ENCODE measurements at regions not wholly inside any gene's neighbourhood (a gene's known extent, or its start where the extent isn't known, plus 50 kb on each side); places are given as distances from the start of the nearest gene placed in this dataset.

- Histone ChIP-seq H3K27ac (ENCODE audit: low read depth in 1 of 2, low read length in 2 of 2) (no peak overlapping the region), H3K36me3 (ENCODE audit: control insufficient read depth in 4 of 4, insufficient read depth in 3 of 4, low read depth in 1 of 4, low read length in 3 of 4) (no peaks in the 10 kb centered on the region), H3K4me1 (ENCODE audit: control insufficient read depth in 4 of 4, insufficient read depth in 4 of 4, low read length in 3 of 4) (no peaks in the 10 kb centered on the region), H3K9ac (ENCODE audit: low read depth in 1 of 2, low read length in 2 of 2) (no peak overlapping the region), H3K9me3 (ENCODE audit: control insufficient read depth in 4 of 4, low read length in 3 of 4) (no peaks in the 10 kb centered on the region), H3K4me3 (ENCODE audit: low read depth in 1 of 3, low read length in 3 of 3) (no peak overlapping the region), H3K27me3 (ENCODE audit: control insufficient read depth in 4 of 4, insufficient read depth in 4 of 4, low read length in 3 of 4) (no peaks in the 10 kb centered on the region)
- DNase-seq (ENCODE audit: low spot score), result no peak
- 98% methylated on average over 2 of the region's 2 CpGs for WGBS
- no peak for TF ChIP-seq EGR1 (IDR thresholded peaks at IDR 0.05; ENCODE audit: low read depth in 2 of 2)
- no peak for TF ChIP-seq GABPA (IDR thresholded peaks at IDR 0.05 in 1 of 2, conservative IDR thresholded peaks at IDR 0.05 in 1 of 2)
- no peak for TF ChIP-seq TAF1 (conservative IDR thresholded peaks at IDR 0.05)
- no peak for TF ChIP-seq RXRA (IDR thresholded peaks at IDR 0.05)
- TF ChIP-seq YY1 (IDR thresholded peaks at IDR 0.05), result no peak
- TF ChIP-seq NR2F2 (IDR thresholded peaks at IDR 0.05), result no peak
- TF ChIP-seq ATF3 (IDR thresholded peaks at IDR 0.05), result no peak
- TF ChIP-seq REST (IDR thresholded peaks at IDR 0.05), result no peak
- TF ChIP-seq SP1 (IDR thresholded peaks at IDR 0.05), result no peak
- TF ChIP-seq HNF4G (IDR thresholded peaks at IDR 0.05), result no peak
- no peak for TF ChIP-seq CTCF (IDR thresholded peaks at IDR 0.05; ENCODE audit: low read depth, low read length, missing input control)
- no peak for TF ChIP-seq MAX (IDR thresholded peaks at IDR 0.05)
- no peak for TF ChIP-seq FOXA1 (IDR thresholded peaks at IDR 0.05)
- no peak for TF ChIP-seq ZBTB33 (IDR thresholded peaks at IDR 0.05)
- no peak for TF ChIP-seq RAD21 (IDR thresholded peaks at IDR 0.05)
Measured at GRCh38 chr5:66327008-66327407, 182.9 kb downstream of the SREK1 start.

GRCh38 chr5:66329078-66329477 is 185.0 kb downstream of the SREK1 start:
- no peak for DNase-seq (ENCODE audit: low spot score)
- no peaks in the 10 kb centered on the region for H3K9me3 ChIP-seq (ENCODE audit: control insufficient read depth in 4 of 4, low read length in 3 of 4)

More at GRCh38 chr5:66329078-66329477, 185.0 kb downstream of the SREK1 start:
- H3K27ac ChIP-seq (ENCODE audit: low read depth in 1 of 2, low read length in 2 of 2), result no peak overlapping the region
- no peak overlapping the region for H3K9ac ChIP-seq (ENCODE audit: low read depth in 1 of 2, low read length in 2 of 2)
- H3K4me1 ChIP-seq (ENCODE audit: control insufficient read depth in 4 of 4, insufficient read depth in 4 of 4, low read length in 3 of 4), result no peaks in the 10 kb centered on the region
- no peak overlapping the region for H3K4me3 ChIP-seq (ENCODE audit: low read depth in 1 of 3, low read length in 3 of 3)
- no peaks in the 10 kb centered on the region for H3K27me3 ChIP-seq (ENCODE audit: control insufficient read depth in 4 of 4, insufficient read depth in 4 of 4, low read length in 3 of 4)
- TF ChIP-seq HNF4A (conservative IDR thresholded peaks at IDR 0.05), result no peak
- TF ChIP-seq NR2F2 (IDR thresholded peaks at IDR 0.05), result no peak
- no peak for TF ChIP-seq FOXA1 (IDR thresholded peaks at IDR 0.05)
- no peaks in the 10 kb centered on the region for H3K36me3 ChIP-seq (ENCODE audit: control insufficient read depth in 4 of 4, insufficient read depth in 3 of 4, low read depth in 1 of 4, low read length in 3 of 4)
- 64% methylated on average over 3 of the region's 3 CpGs for WGBS

Data from liver (tissue), 8 donors.